Chondrocyte (in vitro differentiated cells): ENCODE measurements at regions not wholly inside any gene's neighbourhood (a gene's known extent, or its start where the extent isn't known, plus 50 kb on each side); places are given as distances from the start of the nearest gene placed in this dataset.

ENCODE experiments used
- DNase-seq: peaks from one replicate; pipeline ENCODE4 v3.0.0; 2021; ENCODE audit warnings: mixed read lengths, low spot score
- H3K27ac Mint-ChIP-seq: one replicate; pipeline ENCODE4 v1.8.0; 2021; ENCODE audit warnings: mild to moderate bottlenecking, moderate library complexity, mixed read lengths; ENCODE audit not compliant: unreplicated experiment
- H3K27me3 Mint-ChIP-seq: 2 replicates; pipeline ENCODE4 v1.8.0; 2021; ENCODE audit warnings: low read depth, mixed read lengths
- H3K36me3 Mint-ChIP-seq: 2 replicates; pipeline ENCODE4 v1.8.0; 2021; ENCODE audit warnings: low read depth, mixed read lengths
- H3K4me1 Mint-ChIP-seq: 2 replicates; pipeline ENCODE4 v1.8.0; 2021; ENCODE audit warnings: low read depth, mild to moderate bottlenecking, mixed read lengths
- H3K4me3 Mint-ChIP-seq: one replicate; pipeline ENCODE4 v1.8.0; 2021; ENCODE audit warnings: mild to moderate bottlenecking, moderate library complexity, mixed read lengths; ENCODE audit not compliant: unreplicated experiment
- H3K9me3 Mint-ChIP-seq: 2 replicates; pipeline ENCODE4 v1.8.0; 2021; ENCODE audit warnings: low read depth, mixed read lengths
- CTCF ChIP-seq: fragments of 200-600 bp; sonication (generic); IDR thresholded peaks from 2 replicates; pipeline ENCODE4 v1.5.0; 2021; ENCODE audit warnings: antibody characterized with exemption, mild to moderate bottlenecking, moderate library complexity

DNA sequence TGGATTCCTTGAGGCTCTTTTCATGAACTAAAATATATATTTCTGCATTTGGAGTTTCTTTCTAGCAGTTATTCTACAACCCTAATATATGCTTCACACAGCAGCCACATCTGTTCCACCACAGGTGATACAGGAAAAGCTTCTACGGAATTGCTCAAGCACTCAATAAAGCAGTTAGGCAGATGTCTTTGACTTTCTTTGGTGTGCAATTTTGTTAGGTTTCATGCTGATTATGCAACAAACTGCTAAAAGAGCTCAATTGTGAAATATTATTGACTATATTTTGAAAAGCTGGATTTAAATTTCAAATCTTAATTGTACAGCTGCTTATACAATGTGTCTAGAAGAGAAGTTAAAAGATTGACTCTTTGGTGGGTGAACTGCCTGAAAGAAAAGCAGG lies 1055.6 kb upstream of the FBXO33 start:
- no peak overlapping the region for H3K4me3 Mint-ChIP-seq
- no peak for TF ChIP-seq CTCF
- H3K27me3 Mint-ChIP-seq, result peaks cover 5% of the 10 kb centered on the region
- peaks cover 1% of the 10 kb centered on the region for H3K9me3 Mint-ChIP-seq
- no peak for DNase-seq
- H3K27ac Mint-ChIP-seq, result no peak overlapping the region
- no peaks in the 10 kb centered on the region for H3K36me3 Mint-ChIP-seq
- no peaks in the 10 kb centered on the region for H3K4me1 Mint-ChIP-seq

GRCh38 chr14:40485688-40486087 lies 1053.5 kb upstream of the FBXO33 start:
- Mint-ChIP-seq H3K36me3 (no peaks in the 10 kb centered on the region), H3K27ac (no peak overlapping the region), H3K27me3 (peaks cover 3% of the 10 kb centered on the region), H3K4me1 (no peaks in the 10 kb centered on the region), H3K4me3 (no peak overlapping the region), H3K9me3 (no peaks in the 10 kb centered on the region)
- DNase-seq, result no peak
- no peak for TF ChIP-seq CTCF

- no peaks in the 10 kb centered on the region for H3K27me3 Mint-ChIP-seq
- H3K36me3 Mint-ChIP-seq, result no peaks in the 10 kb centered on the region
- H3K4me3 Mint-ChIP-seq, result no peak overlapping the region
- TF ChIP-seq CTCF, result no peak
- no peak overlapping the region for H3K27ac Mint-ChIP-seq
- DNase-seq, result no peak
- H3K9me3 Mint-ChIP-seq, result peaks cover 27% of the 10 kb centered on the region
- no peaks in the 10 kb centered on the region for H3K4me1 Mint-ChIP-seq
Observed at GRCh38 chr14:40476005-40476404, 1043.8 kb upstream of the FBXO33 start.

DNA sequence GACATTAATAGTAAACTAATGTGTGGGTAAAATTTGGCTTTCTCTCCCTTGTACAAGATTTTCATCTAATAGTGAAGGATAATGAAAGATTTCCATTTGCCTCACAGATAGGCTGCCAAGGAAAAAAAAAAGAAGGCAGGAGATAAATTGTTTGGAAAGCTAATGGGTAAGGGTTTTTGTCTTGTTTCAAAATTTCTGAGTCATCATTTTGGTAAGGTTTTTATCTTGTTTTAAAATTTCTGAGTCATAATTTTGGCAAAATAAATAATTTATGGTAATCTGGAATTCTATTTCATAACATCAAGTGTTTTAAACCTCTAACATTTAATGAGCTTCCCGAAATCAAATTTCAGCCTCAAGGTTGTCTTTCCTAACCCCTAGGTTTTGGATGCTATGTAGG lies 1035.7 kb upstream of the FBXO33 start:
- Mint-ChIP-seq H3K9me3 (peaks cover 28% of the 10 kb centered on the region), H3K27me3 (no peaks in the 10 kb centered on the region), H3K4me1 (no peaks in the 10 kb centered on the region), H3K36me3 (no peaks in the 10 kb centered on the region), H3K4me3 (no peak overlapping the region), H3K27ac (no peak overlapping the region)
- DNase-seq, result no peak
- TF ChIP-seq CTCF, result no peak

DNA sequence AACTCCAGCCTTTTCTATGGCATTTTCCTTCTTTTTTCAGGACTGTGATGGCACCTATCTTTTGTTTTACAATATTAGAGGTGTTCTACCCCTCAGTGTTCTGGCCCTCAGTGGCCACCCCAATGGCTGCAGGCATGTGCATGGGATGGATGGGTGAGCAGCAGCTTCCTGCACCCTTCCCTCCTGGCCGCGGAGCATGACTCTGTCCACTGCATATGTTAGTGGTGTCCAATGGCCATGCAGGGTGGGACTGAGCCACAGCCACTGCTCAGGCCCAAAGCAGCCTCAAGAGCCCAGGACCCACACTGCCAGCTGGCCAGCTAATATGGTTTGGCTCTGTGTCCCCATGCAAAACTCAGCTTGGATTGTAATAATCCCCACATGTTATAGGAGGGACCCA lies 1032.3 kb upstream of the FBXO33 start:
- DNase-seq, result no peak
- Mint-ChIP-seq H3K36me3 (no peaks in the 10 kb centered on the region), H3K9me3 (peaks cover 13% of the 10 kb centered on the region), H3K4me3 (no peak overlapping the region), H3K27me3 (no peaks in the 10 kb centered on the region), H3K27ac (no peak overlapping the region), H3K4me1 (no peaks in the 10 kb centered on the region)
- TF ChIP-seq CTCF, result no peak
